ENCODE measurements at regions not wholly inside any gene's neighbourhood (a gene's known extent, or its start where the extent isn't known, plus 50 kb on each side); places are given as distances from the start of the nearest gene placed in this dataset.

DNA sequence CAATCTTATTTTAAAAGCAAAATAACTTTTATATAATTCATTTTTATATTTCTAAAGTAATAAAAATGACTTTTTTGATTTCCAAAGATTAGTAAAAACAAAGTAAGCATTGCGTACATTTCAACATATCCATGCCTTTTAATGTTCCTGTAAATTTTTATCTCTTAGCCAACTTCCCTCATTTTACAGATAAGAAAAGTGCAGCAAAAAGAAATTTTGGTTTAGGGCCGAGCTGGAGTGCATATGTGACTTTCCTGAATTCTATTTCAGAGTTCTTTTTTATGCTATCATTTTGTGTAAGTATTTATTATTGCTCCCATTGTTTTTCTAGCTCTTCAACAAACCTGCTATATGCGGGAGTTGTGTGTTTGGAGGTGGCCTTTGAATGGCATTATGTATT, 195.3 kb downstream of the NHLRC3 start:
- TF ChIP-seq, protein P1, sequence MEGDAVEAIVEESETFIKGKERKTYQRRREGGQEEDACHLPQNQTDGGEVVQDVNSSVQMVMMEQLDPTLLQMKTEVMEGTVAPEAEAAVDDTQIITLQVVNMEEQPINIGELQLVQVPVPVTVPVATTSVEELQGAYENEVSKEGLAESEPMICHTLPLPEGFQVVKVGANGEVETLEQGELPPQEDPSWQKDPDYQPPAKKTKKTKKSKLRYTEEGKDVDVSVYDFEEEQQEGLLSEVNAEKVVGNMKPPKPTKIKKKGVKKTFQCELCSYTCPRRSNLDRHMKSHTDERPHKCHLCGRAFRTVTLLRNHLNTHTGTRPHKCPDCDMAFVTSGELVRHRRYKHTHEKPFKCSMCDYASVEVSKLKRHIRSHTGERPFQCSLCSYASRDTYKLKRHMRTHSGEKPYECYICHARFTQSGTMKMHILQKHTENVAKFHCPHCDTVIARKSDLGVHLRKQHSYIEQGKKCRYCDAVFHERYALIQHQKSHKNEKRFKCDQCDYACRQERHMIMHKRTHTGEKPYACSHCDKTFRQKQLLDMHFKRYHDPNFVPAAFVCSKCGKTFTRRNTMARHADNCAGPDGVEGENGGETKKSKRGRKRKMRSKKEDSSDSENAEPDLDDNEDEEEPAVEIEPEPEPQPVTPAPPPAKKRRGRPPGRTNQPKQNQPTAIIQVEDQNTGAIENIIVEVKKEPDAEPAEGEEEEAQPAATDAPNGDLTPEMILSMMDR (conservative IDR thresholded peaks at IDR 0.05; ENCODE audit: low read length) = no peak
- TF ChIP-seq EZH2phosphoT487 (IDR thresholded peaks at IDR 0.05; ENCODE audit: borderline replicate concordance) = no peak

Measured in Loucy (cell line).